Activated CD4-positive, alpha-beta memory T cell treated with anti-CD3 and anti-CD28 coated beads for 36 hours (primary cell): ENCODE measurements at regions not wholly inside any gene's neighbourhood (a gene's known extent, or its start where the extent isn't known, plus 50 kb on each side); places are given as distances from the start of the nearest gene placed in this dataset.

Experiments used
- CTCF ChIA-PET: fragments of 350-600 bp; sonication (Branson Sonifier 250); formaldehyde crosslinking; loops from one replicate; lab custom pipeline; 2021; ENCODE audit warnings: antibody characterized with exemption, inconsistent platforms; lab: Charles Lee
- POLR2A ChIA-PET: fragments of 350-600 bp; sonication (Branson Sonifier 250); formaldehyde crosslinking; loops from one replicate; lab custom pipeline; 2021; ENCODE audit warnings: antibody characterized with exemption; lab: Charles Lee
- DNase-seq: peaks from one replicate; pipeline ENCODE4 v3.0.0-alpha.2; 2020
- H3K27ac Mint-ChIP-seq: one replicate; pipeline ENCODE4 v1.8.0; 2021; ENCODE audit warnings: mixed read lengths
- H3K27me3 Mint-ChIP-seq: one replicate; pipeline ENCODE4 v1.8.0; 2021; ENCODE audit warnings: mixed read lengths
- H3K36me3 Mint-ChIP-seq: one replicate; pipeline ENCODE4 v1.8.0; 2021; ENCODE audit warnings: mixed read lengths
- H3K4me1 Mint-ChIP-seq: one replicate; pipeline ENCODE4 v1.8.0; 2021; ENCODE audit warnings: low read depth, mixed read lengths
- H3K4me3 Mint-ChIP-seq: one replicate; pipeline ENCODE4 v1.8.0; 2021; ENCODE audit warnings: mild to moderate bottlenecking, mixed read lengths
- H3K9me3 Mint-ChIP-seq: one replicate; pipeline ENCODE4 v1.8.0; 2021; ENCODE audit warnings: mixed read lengths
- intact Hi-C: fragments of 100-400 bp; cut with micrococcal nuclease; formaldehyde crosslinking; loops from one replicate; pipeline ENCODE4 v1.15.1; 2023

DNA sequence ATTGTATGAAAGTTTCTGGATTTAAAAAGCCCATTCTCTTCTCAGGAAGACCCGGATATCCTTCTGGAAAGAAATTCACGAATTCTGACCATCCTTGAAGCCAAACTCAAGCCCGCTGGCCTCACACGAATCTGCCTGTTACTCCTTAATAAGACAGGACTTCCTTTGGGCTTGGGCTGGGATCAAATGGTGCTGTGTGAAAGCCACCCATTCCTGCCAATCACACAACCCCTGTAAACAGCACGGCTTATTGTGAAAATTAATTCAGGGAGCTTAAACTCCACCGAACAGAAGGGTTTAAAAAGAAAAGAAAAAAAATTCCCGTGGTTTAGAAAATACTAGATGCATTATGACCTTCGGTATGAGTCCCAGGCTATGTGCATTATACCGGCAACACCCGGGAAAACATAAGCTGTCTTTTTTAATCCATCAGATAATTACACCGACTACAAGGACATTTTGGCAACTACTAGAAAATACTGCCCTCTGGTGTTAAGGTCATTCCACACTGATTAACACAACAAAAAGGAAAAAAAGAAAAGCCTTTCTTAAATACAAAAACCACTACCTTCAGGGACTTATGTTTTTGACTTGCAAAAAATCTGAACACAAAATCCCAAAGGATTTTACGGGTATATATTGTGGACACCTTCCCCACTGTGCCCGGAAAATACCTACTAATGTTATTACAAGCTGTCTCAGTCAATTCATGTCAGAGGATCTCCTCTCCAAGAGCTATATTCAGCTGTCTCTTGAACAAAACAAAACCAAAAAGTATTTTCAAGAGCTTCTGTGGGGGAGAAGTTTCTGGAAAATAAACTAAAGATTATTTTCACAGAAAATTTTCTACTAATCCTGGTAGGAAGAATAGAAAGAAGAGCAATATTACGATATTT lies 76.0 kb upstream of the LSM14A start:
- Mint-ChIP-seq H3K4me3 (no peak overlapping the region), H3K9me3 (no peaks in the 10 kb centered on the region), H3K4me1 (peaks cover 2% of the 10 kb centered on the region), H3K27me3 (peaks cover 6% of the 10 kb centered on the region), H3K36me3 (no peaks in the 10 kb centered on the region), H3K27ac (no peak overlapping the region)
- ChIA-PET CTCF (interaction anchor here (0.7 to 5.2 kb wide), 24 partner anchors 8 to 842 kb away, joined by 3 to 106 read pairs (median 4); no protein-coding TSS in a partner anchor), POLR2A (no interaction called here)
- DNase-seq = no peak
- intact Hi-C loops = loop anchor here (1.0 kb wide), 2 partner anchors 54 to 318 kb away; no protein-coding TSS in a partner anchor

- Mint-ChIP-seq H3K4me1 (no peaks in the 10 kb centered on the region), H3K27me3 (peaks cover 11% of the 10 kb centered on the region), H3K4me3 (no peak overlapping the region), H3K36me3 (no peaks in the 10 kb centered on the region), H3K27ac (no peak overlapping the region), H3K9me3 (no peaks in the 10 kb centered on the region)
- POLR2A ChIA-PET = no interaction called here
- DNase-seq = no peak
- CTCF ChIA-PET = interaction anchor here (0.6 to 2.2 kb wide), 3 partner anchors 18 to 326 kb away, joined by 3 to 13 read pairs (median 4); no protein-coding TSS in a partner anchor
- intact Hi-C loops = no loop called here
Observed at GRCh38 chr19:34104096-34104495, 68.2 kb upstream of the LSM14A start.

DNA sequence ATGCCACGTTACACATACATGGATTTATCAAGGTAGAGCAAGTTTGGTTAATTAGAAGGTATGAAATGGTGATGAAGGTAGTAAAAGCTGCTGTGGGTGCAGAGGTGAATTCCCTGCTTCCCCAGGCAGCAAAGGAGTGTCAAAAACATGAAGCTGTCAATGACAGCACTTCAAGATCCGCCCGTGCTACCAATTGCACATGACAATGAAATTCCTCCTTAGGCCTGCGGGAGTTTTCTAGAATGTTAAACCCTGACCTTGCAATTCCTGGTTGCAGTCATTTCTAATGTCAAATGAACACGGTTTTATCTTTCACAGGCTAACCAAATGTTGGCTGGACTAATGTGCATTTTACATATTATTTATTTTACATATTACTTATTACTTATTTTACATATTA lies 67.7 kb upstream of the LSM14A start:
- CTCF ChIA-PET = interaction anchor here (0.6 to 2.2 kb wide), 2 partner anchors 63 to 327 kb away, joined by 3 to 13 read pairs; no protein-coding TSS in a partner anchor
- no peak for DNase-seq
- Mint-ChIP-seq H3K4me3 (no peak overlapping the region), H3K9me3 (no peaks in the 10 kb centered on the region), H3K27me3 (peaks cover 11% of the 10 kb centered on the region), H3K4me1 (no peaks in the 10 kb centered on the region), H3K36me3 (no peaks in the 10 kb centered on the region), H3K27ac (no peak overlapping the region)
- POLR2A ChIA-PET = no interaction called here
- intact Hi-C loops = no loop called here

DNA sequence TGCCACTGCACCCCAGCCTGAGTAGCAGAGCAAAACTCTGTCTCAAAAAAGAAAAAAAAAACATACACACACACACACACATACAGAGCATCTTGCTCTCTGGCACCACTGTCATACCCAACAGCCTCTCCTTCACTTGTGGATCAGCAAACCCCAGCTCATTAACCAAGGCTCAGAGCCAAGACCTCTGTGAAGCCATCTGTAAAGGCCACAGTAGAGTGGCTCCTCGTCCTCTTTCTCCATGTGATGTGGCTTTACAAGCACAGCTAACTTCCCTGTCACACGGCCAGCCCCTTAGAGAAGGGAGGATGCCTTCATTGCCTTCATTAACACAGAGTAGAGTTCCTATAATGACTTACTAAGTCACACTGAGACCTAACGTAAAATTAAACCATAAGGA lies 62.7 kb upstream of the LSM14A start:
- no peaks in the 10 kb centered on the region for H3K36me3 Mint-ChIP-seq
- no peaks in the 10 kb centered on the region for H3K9me3 Mint-ChIP-seq
- intact Hi-C loops = no loop called here
- no peak for DNase-seq
- H3K27me3 Mint-ChIP-seq = peaks cover 8% of the 10 kb centered on the region
- no peak overlapping the region for H3K27ac Mint-ChIP-seq
- ChIA-PET POLR2A (no interaction called here), CTCF (interaction anchor here (1.2 to 1.7 kb wide), 2 partner anchors 13 to 332 kb away, joined by 3 to 5 read pairs; no protein-coding TSS in a partner anchor)
- no peaks in the 10 kb centered on the region for H3K4me1 Mint-ChIP-seq
- H3K4me3 Mint-ChIP-seq = no peak overlapping the region

GRCh38 chr19:34118879-34119748 lies 53.2 kb upstream of the LSM14A start:
- Mint-ChIP-seq H3K27me3 (peaks cover 8% of the 10 kb centered on the region), H3K27ac (no peak overlapping the region), H3K36me3 (no peaks in the 10 kb centered on the region), H3K9me3 (no peaks in the 10 kb centered on the region), H3K4me1 (peaks cover 13% of the 10 kb centered on the region), H3K4me3 (no peak overlapping the region)
- ChIA-PET CTCF (interaction anchor here (0.7 to 7.2 kb wide), 4 partner anchors 8 to 341 kb away, joined by 3 to 81 read pairs (median 6); no protein-coding TSS in a partner anchor), POLR2A (interaction anchor here (1.0 kb wide), 1 partner anchor 15 kb away, joined by 4 read pairs; no protein-coding TSS in a partner anchor)
- DNase-seq = peak; percentile 13
- intact Hi-C loops = no loop called here

GRCh38 chr19:34120141-34120540 lies 52.2 kb upstream of the LSM14A start:
- Mint-ChIP-seq H3K27me3 (peaks cover 8% of the 10 kb centered on the region), H3K4me3 (no peak overlapping the region), H3K4me1 (peaks cover 13% of the 10 kb centered on the region), H3K36me3 (no peaks in the 10 kb centered on the region), H3K9me3 (no peaks in the 10 kb centered on the region), H3K27ac (no peak overlapping the region)
- no peak for DNase-seq
- POLR2A ChIA-PET = no interaction called here
- intact Hi-C loops = loop anchor here (5.0 kb wide), 1 partner anchor 97 kb away; no protein-coding TSS in a partner anchor
- CTCF ChIA-PET = interaction anchor here (0.7 to 7.2 kb wide), 4 partner anchors 7 to 342 kb away, joined by 3 to 81 read pairs (median 7); no protein-coding TSS in a partner anchor

- H3K27me3 Mint-ChIP-seq = peaks cover 5% of the 10 kb centered on the region
- H3K36me3 Mint-ChIP-seq = no peaks in the 10 kb centered on the region
- CTCF ChIA-PET = interaction anchor here (0.7 to 7.2 kb wide), 4 partner anchors 10 to 64 kb away, joined by 3 to 81 read pairs (median 4); no protein-coding TSS in a partner anchor
- H3K27ac Mint-ChIP-seq = no peak overlapping the region
- no peak overlapping the region for H3K4me3 Mint-ChIP-seq
- H3K9me3 Mint-ChIP-seq = no peaks in the 10 kb centered on the region
- DNase-seq = peak; percentile 73
- H3K4me1 Mint-ChIP-seq = peaks cover 13% of the 10 kb centered on the region
- POLR2A ChIA-PET = no interaction called here
- intact Hi-C loops = loop anchor here (1.0 to 5.0 kb wide), 2 partner anchors 24 to 96 kb away; no protein-coding TSS in a partner anchor
Observed at GRCh38 chr19:34120846-34121639, 51.3 kb upstream of the LSM14A start.
